Right renal pelvis (tissue), 4 donors: ENCODE measurements at regions not wholly inside any gene's neighbourhood (a gene's known extent, or its start where the extent isn't known, plus 50 kb on each side); places are given as distances from the start of the nearest gene placed in this dataset.

Experiments
- DNase-seq, 4 donors: peaks; one replicate each; pipeline ENCODE4 v3.0.0-alpha.2; 2013; ENCODE audit warnings: low read depth in 4 of 4, low spot score in 3 of 4, missing footprints in 1 of 4

- no peak for DNase-seq
Observed at GRCh38 chr3:3745693-3746092, 53.5 kb upstream of the LRRN1 start.

DNA sequence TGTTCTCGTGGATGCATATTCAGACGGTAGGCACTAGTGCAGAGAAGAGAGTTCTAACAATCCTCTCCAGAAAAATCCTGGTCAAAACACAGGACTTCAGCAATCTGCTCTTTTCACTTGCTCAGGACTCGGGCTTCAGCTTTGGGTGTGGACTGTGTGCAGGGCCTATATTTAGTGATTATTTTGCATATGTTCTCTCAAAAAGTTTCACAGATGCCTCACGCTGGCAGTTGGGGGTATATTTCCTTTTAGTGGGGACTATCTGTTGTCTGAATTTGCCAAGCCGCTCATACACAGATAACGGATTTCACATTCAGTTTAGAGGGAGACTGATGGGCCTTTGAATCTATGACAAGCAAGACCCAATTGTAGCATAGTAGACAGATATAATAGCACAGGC lies 54.4 kb upstream of the LRRN1 start:
- DNase-seq = no peak

- no peak for DNase-seq
Observed at GRCh38 chr3:3743754-3744153, 55.5 kb upstream of the LRRN1 start.

DNA sequence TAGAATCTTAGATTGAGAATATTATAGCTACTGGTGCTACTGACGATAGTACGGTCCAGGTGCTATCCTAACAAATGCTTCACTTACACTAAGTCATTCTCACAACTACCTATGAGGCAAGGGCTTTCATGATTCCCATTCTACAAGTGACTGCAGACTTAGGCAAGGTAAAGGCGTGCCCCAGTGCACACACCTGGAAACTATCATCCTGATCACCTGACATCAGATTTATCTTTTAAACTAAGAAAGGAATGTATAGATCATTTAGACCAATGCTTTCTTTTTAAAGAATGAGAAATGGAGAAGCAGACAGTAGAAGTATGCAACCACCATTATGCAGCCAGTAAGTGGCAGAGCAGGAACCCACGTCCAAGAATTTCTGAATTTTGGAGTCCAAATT lies 59.2 kb upstream of the LRRN1 start:
- no peak for DNase-seq

- peak in 1 of 4 donors; percentile 1 for DNase-seq
Observed at GRCh38 chr3:3739330-3740060, 59.7 kb upstream of the LRRN1 start.

GRCh38 chr3:3737531-3737930 lies 61.7 kb upstream of the LRRN1 start:
- no peak for DNase-seq

GRCh38 chr3:3735919-3736318 lies 63.3 kb upstream of the LRRN1 start:
- DNase-seq = no peak

- no peak for DNase-seq
Observed at GRCh38 chr3:3734881-3735280, 64.3 kb upstream of the LRRN1 start.

DNA sequence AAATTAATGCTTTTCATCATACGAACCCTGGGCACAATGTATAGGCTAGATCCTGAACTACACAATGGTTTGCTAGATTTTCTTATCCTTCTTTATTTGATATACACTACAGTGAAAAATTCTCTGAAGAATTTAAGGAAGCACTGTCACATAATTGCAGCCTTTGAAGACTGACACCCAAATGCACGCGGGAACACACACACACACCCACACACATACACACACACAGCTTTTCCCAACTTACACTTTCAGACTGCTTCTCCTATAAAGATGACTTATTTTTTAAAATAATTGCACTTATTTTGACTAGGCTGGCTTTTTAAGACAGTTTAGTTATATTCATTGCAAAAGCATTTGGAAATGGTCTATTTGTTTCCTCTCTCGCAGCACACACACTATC lies 70.0 kb upstream of the LRRN1 start:
- no peak for DNase-seq

DNA sequence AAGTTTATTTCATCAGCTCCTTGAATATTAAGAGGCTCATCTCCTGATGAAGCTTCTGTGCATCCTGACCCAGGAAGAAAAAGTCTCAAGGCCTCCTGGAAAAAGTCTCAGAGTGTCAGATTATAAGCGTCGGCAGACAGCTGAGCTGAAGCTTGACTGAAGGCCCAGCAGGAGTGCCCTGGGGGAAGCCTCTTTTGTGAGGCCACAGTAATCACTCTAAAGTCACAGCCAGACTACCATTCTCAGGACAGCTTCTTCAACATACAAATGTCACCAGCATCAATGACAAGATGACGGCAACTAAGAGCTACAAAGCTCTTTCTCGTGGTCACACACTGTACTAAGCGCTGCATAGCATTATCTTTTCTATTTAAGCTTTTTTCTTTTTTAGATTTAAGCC lies 72.7 kb upstream of the LRRN1 start:
- no peak for DNase-seq

GRCh38 chr3:3714572-3714971 lies 84.7 kb upstream of the LRRN1 start:
- no peak for DNase-seq

GRCh38 chr3:3712971-3713370 lies 86.3 kb upstream of the LRRN1 start:
- no peak for DNase-seq

GRCh38 chr3:3708769-3709115 lies 90.5 kb upstream of the LRRN1 start:
- DNase-seq = no peak

GRCh38 chr3:3707858-3708768 lies 91.1 kb upstream of the LRRN1 start:
- no peak for DNase-seq

DNA sequence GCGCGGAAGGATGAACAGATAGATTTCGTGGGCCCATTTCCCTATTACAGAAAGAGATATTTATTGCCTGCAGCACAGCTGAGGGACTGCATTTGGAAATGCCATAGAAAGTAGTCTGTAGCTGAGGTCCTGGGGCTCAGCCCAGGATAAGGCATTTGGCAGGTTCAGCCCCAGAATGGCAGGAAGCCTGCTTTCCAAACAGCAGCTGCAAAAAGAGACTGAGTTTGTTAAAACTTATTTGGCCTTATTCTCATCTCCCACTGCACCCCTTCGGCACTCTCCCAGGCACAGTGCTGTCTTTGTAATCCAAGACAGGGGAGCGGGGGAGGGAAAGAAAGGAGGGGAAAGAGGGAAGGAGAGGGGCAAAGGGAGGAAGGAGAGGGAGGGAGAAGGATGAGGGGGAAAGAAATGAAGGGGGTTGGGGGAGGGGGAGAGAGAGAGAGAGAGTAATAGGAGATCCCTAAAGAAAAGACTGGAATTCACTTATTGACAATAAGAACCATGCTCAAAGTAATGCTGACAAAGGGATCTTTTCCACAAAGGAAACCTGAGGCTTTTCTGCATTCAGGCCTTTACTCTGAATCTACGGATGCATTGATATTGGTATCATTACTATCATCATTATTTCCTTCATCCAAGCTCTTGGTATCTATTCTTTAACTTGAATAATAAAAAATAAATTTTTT lies 94.0 kb upstream of the LRRN1 start:
- no peak for DNase-seq

- no peak for DNase-seq
Observed at GRCh38 chr3:3701949-3702348, 97.3 kb upstream of the LRRN1 start.

DNA sequence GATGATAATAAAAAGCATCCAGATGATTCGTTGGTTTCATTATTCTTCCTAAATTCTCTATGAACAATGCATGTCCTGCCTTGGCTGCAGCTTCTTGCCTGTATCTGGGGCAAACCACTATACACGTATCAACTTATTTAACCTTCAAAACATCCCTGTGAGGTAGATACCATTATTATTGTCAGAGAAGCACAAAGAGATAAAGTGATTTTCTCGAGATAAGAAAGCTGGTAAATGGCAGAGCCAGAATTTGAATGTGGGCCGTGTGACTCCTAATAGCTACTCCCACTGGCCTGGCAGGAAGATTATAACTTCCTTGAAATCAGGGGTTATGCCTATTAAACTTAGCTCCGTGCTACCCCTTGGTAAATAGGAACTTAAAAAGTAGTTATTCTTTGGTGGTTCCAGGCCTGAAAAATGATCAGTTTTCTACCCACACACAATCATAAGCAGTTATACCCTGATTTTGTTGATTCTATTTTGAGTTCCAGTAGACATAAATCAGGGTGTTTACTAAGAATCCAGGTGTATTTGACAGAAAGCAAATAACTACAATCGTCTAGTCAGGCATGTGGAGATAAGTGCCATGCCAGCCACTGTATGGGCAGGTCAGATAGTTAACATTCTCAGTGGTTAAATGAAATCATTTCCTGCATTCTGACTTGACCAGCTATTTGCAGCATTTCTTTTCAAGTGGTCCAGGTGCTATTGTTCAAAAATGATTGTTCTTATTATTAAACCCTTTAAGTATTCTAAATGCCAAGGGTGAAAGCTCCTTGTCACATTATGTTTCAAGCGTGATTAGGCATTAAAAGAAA lies 99.2 kb upstream of the LRRN1 start:
- DNase-seq = no peak

- no peak for DNase-seq
Observed at GRCh38 chr3:3699407-3699806, 99.8 kb upstream of the LRRN1 start.

DNA sequence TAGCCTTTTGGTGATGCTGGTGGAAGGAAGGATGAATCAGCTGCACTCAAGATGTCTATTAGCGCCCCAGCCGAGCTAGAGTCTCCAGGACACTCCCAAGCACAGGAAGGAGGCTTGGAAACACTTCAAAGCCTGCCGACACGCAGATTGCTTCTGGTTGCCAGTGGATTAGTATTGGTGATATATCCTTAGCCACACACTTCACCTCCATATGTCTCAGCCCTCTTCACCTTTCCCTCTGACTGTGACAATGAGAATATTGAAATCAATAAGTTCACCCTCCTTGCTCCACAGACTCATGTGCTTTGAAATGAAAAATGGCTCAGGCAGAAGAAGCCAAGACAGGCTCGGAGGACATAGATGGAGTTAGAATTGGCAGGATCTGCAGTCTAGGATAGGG lies 102.9 kb upstream of the LRRN1 start:
- no peak for DNase-seq

GRCh38 chr3:3693593-3693992 lies 105.6 kb upstream of the LRRN1 start:
- DNase-seq = no peak
